Colonic mucosa (tissue), 4 donors: ENCODE measurements at regions not wholly inside any gene's neighbourhood (a gene's known extent, or its start where the extent isn't known, plus 50 kb on each side); places are given as distances from the start of the nearest gene placed in this dataset.
"Not testable (repeated sequence)": the region's sequence is repeated elsewhere in the genome, so short reads cannot be mapped to it uniquely, and the experiment has no call there.

Experiments
- DNase-seq: peaks from one replicate; pipeline ENCODE4 v3.0.0-alpha.2; 2020
- H3K27ac ChIP-seq: fragments of 200-600 bp; one replicate; pipeline ENCODE4 v1.8.0; 2021
- H3K27me3 ChIP-seq: fragments of 200-600 bp; one replicate; pipeline ENCODE4 v1.8.0; 2021
- H3K36me3 ChIP-seq: fragments of 200-600 bp; one replicate; pipeline ENCODE4 v1.8.0; 2021
- H3K4me1 ChIP-seq: fragments of 200-600 bp; one replicate; pipeline ENCODE4 v1.8.0; 2021; ENCODE audit warnings: mild to moderate bottlenecking
- H3K4me3 ChIP-seq: fragments of 200-600 bp; one replicate; pipeline ENCODE4 v1.8.0; 2021
- H3K9ac ChIP-seq, 2 donors: one replicate each; pipeline ENCODE4 v1.7.0; 2013; ENCODE audit warnings: control low read depth in 2 of 2, low read depth in 2 of 2, low read length in 2 of 2
- H3K9me3 ChIP-seq: fragments of 200-600 bp; one replicate; pipeline ENCODE4 v1.8.0; 2021
- intact Hi-C: fragments of 100-400 bp; cut with DNase I; formaldehyde crosslinking; loops from one replicate; pipeline ENCODE4 v1.14.1; 2022
- TF ChIP-seq, protein P1 (sequence below): fragments of 200-600 bp; IDR thresholded peaks from one replicate; pipeline ENCODE4 v1.8.0; 2022; ENCODE audit warnings: antibody characterized with exemption, mild to moderate bottlenecking
- donor health status: healthy.
- donor health status: DM: no; HTN: no; CAD: no.
- donor health status: DM: no; HTN: no; CAD: no.

GRCh38 chr11:104682206-104682605 lies 216.1 kb downstream of the CASP12 start:
- H3K4me3 ChIP-seq: no peak overlapping the region
- H3K27me3 ChIP-seq: no peaks in the 10 kb centered on the region
- no peak overlapping the region for H3K9ac ChIP-seq
- no peak for DNase-seq
- no peak overlapping the region for H3K27ac ChIP-seq
- TF ChIP-seq, protein P1, sequence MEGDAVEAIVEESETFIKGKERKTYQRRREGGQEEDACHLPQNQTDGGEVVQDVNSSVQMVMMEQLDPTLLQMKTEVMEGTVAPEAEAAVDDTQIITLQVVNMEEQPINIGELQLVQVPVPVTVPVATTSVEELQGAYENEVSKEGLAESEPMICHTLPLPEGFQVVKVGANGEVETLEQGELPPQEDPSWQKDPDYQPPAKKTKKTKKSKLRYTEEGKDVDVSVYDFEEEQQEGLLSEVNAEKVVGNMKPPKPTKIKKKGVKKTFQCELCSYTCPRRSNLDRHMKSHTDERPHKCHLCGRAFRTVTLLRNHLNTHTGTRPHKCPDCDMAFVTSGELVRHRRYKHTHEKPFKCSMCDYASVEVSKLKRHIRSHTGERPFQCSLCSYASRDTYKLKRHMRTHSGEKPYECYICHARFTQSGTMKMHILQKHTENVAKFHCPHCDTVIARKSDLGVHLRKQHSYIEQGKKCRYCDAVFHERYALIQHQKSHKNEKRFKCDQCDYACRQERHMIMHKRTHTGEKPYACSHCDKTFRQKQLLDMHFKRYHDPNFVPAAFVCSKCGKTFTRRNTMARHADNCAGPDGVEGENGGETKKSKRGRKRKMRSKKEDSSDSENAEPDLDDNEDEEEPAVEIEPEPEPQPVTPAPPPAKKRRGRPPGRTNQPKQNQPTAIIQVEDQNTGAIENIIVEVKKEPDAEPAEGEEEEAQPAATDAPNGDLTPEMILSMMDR: no peak
- intact Hi-C loops: no loop called here
- no peaks in the 10 kb centered on the region for H3K9me3 ChIP-seq
- H3K4me1 ChIP-seq: no peaks in the 10 kb centered on the region
- no peaks in the 10 kb centered on the region for H3K36me3 ChIP-seq

DNA sequence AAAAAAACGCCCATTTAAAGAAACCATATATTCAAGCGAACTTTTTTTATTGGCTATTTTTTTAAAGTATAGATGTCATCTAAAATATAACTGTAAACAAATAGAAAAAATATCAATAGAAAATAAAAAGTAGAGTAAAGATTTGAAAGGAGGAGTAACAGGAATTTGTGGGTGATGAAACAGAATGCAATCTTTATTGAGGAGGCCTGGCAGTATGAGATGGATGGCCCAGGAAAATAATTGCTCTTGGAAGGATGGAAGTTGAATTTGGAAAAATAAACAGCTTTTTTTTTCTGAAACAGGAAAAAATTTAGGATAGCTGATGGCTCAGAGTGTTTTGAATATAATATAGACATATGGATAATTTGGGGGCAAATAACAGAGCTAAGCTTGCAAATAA lies 219.0 kb downstream of the CASP12 start:
- Histone ChIP-seq H3K4me3 (no peak overlapping the region), H3K36me3 (no peaks in the 10 kb centered on the region), H3K27ac (no peak overlapping the region), H3K9ac (no peak overlapping the region), H3K9me3 (no peaks in the 10 kb centered on the region), H3K27me3 (no peaks in the 10 kb centered on the region), H3K4me1 (no peaks in the 10 kb centered on the region)
- TF ChIP-seq, protein P1: no peak
- no peak for DNase-seq
- intact Hi-C loops: no loop called here

DNA sequence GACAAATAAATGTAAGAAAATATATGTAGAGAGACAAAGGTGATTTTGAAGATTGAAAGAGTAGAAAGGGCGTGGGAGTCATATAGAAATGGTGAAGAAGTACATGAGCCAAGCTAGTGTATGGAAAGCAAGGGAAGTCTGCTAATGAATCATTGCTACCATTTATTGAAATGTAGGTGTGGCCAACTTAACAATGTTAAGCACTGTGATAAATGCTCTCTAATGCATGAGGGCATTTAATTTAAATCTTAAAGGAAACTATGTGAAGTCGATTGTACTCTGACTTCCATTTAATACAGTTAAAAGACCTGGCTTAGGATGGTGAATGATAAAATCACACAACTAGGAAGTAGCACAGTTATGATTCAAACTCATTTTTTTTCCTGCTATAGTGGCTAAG lies 219.9 kb downstream of the CASP12 start:
- intact Hi-C loops: no loop called here
- TF ChIP-seq, protein P1: no peak
- no peak overlapping the region for H3K27ac ChIP-seq

GRCh38 chr11:104677069-104677468 lies 221.2 kb downstream of the CASP12 start:
- H3K4me1 ChIP-seq, DNase-seq, H3K36me3 ChIP-seq, intact Hi-C loops, H3K4me3 ChIP-seq, H3K27ac ChIP-seq, H3K9me3 ChIP-seq, H3K27me3 ChIP-seq, H3K9ac ChIP-seq: not testable (repeated sequence)

More for the DNA sequence above, 219.9 kb downstream of the CASP12 start:
- no peaks in the 10 kb centered on the region for H3K9me3 ChIP-seq
- no peak overlapping the region for H3K9ac ChIP-seq
- H3K27me3 ChIP-seq: no peaks in the 10 kb centered on the region
- no peak overlapping the region for H3K4me3 ChIP-seq
- no peaks in the 10 kb centered on the region for H3K4me1 ChIP-seq
- no peaks in the 10 kb centered on the region for H3K36me3 ChIP-seq
- no peak for DNase-seq

DNA sequence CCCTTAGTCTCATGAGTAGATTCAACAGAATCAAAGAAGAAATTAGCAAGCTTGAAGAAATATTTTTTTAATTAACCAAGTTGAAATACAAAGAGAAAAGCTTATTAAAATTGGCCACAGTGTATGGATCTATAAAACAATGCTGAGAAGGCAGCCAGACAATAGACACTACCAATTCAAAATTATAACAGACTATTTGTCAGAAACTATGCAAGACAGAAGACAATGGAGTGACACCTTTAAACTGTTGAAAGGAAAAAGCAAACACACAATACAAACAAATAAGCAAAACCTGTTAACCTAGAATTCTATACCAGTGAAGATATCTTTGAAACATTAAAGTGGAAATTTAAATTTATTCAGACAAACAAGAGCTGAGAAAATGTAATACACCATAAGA lies 225.4 kb downstream of the CASP12 start:
- TF ChIP-seq, protein P1: no peak
- Histone ChIP-seq H3K9ac (no peak overlapping the region), H3K27me3 (no peaks in the 10 kb centered on the region), H3K9me3 (no peaks in the 10 kb centered on the region), H3K36me3 (no peaks in the 10 kb centered on the region), H3K4me3 (no peak overlapping the region), H3K27ac (no peak overlapping the region), H3K4me1 (no peaks in the 10 kb centered on the region)
- DNase-seq: no peak
- intact Hi-C loops: no loop called here

DNA sequence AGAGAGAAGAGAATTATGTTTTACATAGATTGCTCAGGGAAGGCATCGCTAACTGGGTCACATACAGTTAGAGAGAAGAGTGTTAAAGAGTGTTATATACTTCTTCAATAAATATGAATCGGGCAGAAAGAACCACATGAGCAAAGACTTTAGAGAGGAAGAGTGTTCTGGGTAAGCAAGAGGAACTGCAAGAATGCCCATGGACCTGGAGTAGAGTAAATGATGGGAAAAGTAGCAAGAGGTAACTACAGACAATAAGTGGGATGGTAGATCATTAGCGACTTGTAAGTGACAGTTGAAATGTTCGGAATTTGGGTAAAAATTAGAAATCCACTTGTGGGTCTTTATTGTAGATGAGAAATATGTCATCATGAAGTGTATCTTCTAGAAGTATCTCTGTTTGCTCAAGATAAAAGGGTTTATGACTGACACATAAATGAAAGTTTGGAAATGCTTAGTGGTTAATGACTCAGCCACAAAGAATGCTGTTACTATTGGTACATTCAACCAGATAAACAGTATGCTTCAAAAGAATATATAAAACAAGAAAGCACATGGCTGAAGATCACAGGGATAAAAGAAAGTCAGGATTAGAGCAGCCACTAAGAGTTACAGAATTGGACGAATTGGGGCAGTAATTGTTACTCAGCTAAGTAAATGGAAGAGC lies 229.3 kb downstream of the CASP12 start:
- Histone ChIP-seq H3K4me3 (no peak overlapping the region), H3K27ac (no peak overlapping the region), H3K4me1 (no peaks in the 10 kb centered on the region), H3K36me3 (no peaks in the 10 kb centered on the region), H3K9ac (no peak overlapping the region), H3K27me3 (no peaks in the 10 kb centered on the region), H3K9me3 (no peaks in the 10 kb centered on the region)
- intact Hi-C loops: no loop called here
- TF ChIP-seq, protein P1: no peak
- no peak for DNase-seq
